ENCODE measurements at regions not wholly inside any gene's neighbourhood (a gene's known extent, or its start where the extent isn't known, plus 50 kb on each side); places are given as distances from the start of the nearest gene placed in this dataset.

GRCh38 chr10:3977761-3978160 is 192.8 kb upstream of the KLF6 start:
- ChIA-PET CTCF (interaction anchor here (1.0 kb wide), 1 partner anchor 13 kb away, joined by 4 read pairs; no protein-coding TSS in a partner anchor), POLR2A (no interaction called here)
- no peak for TF ChIP-seq CTCF (IDR thresholded peaks at IDR 0.05; ENCODE audit: control extremely low read depth, extremely low read depth, low read depth, missing control alignments)
- no peak for DNase-seq (ENCODE audit: extremely low spot score)

DNA sequence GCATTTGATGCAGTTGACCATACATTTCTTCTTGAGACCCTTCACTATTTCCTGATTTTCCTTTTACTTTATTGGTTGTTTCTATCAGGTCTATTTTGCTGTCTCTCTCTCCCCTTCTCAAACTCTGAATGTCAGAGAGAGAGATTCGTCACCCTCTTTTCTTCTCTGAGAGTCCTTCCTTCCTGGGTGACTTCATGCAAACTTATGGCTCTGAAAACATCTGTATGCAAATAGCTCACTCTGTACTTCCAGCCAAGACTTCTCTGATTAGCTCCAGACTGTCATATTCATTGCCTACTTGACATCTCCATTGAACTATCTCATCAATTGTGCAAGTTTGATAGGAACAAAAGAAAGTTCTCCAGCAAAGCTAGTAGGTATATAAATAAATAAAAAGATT is 191.7 kb upstream of the KLF6 start:
- TF ChIP-seq CTCF (IDR thresholded peaks at IDR 0.05; ENCODE audit: control extremely low read depth, extremely low read depth, low read depth, missing control alignments): no peak
- no peak for DNase-seq (ENCODE audit: extremely low spot score)
- ChIA-PET POLR2A (no interaction called here), CTCF (interaction anchor here (1.0 to 1.3 kb wide), 2 partner anchors 15 kb away, joined by 4 read pairs; no protein-coding TSS in a partner anchor)

DNA sequence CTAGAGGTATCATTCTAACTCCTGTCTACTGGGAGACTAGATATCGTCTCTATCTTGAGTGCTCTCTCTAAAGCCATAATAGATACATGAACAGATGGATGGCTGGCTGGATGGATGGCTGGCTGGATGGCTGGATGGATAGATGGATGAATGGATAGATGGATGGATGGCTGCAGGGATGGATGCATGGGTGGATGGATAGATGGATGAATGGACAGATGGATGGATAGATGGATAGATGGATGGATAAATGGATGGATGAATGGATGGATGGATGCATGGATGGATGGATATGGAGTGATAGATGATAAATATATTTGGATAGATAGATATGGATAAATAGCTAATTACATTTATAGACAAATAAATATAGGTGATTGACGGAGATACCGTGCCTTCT is 191.2 kb upstream of the KLF6 start:
- POLR2A ChIA-PET: no interaction called here
- TF ChIP-seq CTCF (IDR thresholded peaks at IDR 0.05; ENCODE audit: control extremely low read depth, extremely low read depth, low read depth, missing control alignments): no peak
- CTCF ChIA-PET: interaction anchor here (1.3 kb wide), 1 partner anchor 15 kb away, joined by 4 read pairs; no protein-coding TSS in a partner anchor
- DNase-seq (ENCODE audit: extremely low spot score): no peak

DNA sequence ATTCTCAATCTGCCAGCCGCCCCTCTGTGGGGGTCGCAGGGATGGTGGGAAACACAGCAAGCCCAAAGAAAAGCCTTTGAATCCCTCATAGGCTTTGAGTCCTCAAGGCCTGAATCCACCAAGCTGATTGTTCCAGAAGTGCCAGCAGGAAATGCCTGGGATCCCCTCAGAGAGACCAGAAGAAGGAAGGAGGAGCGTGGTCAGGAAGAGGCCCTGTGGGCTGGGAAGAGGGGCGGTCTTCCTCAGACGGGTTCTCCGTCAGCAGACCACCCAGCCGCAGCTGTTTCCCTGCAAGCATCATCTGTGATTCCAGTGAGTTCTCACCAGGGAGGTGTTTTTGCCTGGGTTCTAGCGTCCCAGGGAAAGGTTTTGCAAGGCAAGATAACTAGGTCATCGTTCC is 190.0 kb upstream of the KLF6 start:
- no peak for DNase-seq (ENCODE audit: extremely low spot score)
- ChIA-PET POLR2A (no interaction called here), CTCF (interaction anchor here (2.2 kb wide), 1 partner anchor 14 kb away, joined by 6 read pairs; no protein-coding TSS in a partner anchor)
- no peak for TF ChIP-seq CTCF (IDR thresholded peaks at IDR 0.05; ENCODE audit: control extremely low read depth, extremely low read depth, low read depth, missing control alignments)

GRCh38 chr10:3972460-3973301 is 187.7 kb upstream of the KLF6 start:
- no peak for DNase-seq (ENCODE audit: extremely low spot score)
- POLR2A ChIA-PET: no interaction called here

DNA sequence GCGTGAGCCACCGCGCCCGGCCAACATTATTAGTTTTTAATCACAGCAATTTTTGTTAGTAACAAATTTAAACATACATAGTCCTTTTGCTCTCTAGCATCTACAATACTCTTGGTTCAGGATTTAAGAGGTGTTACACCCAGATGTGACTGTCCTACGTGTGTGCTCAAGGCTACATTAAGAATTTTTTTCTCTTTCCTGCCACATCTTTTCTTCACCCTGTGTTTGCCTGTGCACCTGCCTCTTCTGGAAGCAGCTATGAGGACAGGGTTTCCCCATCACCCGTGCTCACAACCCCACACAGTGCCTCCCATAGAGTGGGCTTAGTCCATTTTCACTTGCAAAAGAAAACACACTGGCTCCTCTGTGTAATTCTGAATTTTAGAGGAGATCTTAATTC is 186.7 kb upstream of the KLF6 start:
- TF ChIP-seq CTCF (IDR thresholded peaks at IDR 0.05; ENCODE audit: control extremely low read depth, extremely low read depth, low read depth, missing control alignments): no peak
- ChIA-PET CTCF (interaction anchor here (3.2 kb wide), 1 partner anchor 11 kb away, joined by 12 read pairs; no protein-coding TSS in a partner anchor), POLR2A (no interaction called here)
- DNase-seq (ENCODE audit: extremely low spot score): no peak

More at GRCh38 chr10:3972460-3973301, 187.7 kb upstream of the KLF6 start:
- TF ChIP-seq CTCF (IDR thresholded peaks at IDR 0.05; ENCODE audit: control extremely low read depth, extremely low read depth, low read depth, missing control alignments): no peak
- CTCF ChIA-PET: interaction anchor here (3.2 kb wide), 1 partner anchor 12 kb away, joined by 12 read pairs; no protein-coding TSS in a partner anchor

Data from GM10248 (cell line).